ENCODE measurements at regions not wholly inside any gene's neighbourhood (a gene's known extent, or its start where the extent isn't known, plus 50 kb on each side); places are given as distances from the start of the nearest gene placed in this dataset.
"Not testable (repeated sequence)": the region's sequence is repeated elsewhere in the genome, so short reads cannot be mapped to it uniquely, and the experiment has no call there.

- Mint-ChIP-seq H3K36me3 (peaks cover 9% of the 10 kb centered on the region), H3K4me3 (no peak overlapping the region), H3K9me3 (peaks cover 9% of the 10 kb centered on the region), H3K4me1 (no peaks in the 10 kb centered on the region), H3K27me3 (no peaks in the 10 kb centered on the region), H3K27ac (no peak overlapping the region)
Measured at GRCh38 chr21:28693476-28693875, 299.2 kb downstream of the LTN1 start.

DNA sequence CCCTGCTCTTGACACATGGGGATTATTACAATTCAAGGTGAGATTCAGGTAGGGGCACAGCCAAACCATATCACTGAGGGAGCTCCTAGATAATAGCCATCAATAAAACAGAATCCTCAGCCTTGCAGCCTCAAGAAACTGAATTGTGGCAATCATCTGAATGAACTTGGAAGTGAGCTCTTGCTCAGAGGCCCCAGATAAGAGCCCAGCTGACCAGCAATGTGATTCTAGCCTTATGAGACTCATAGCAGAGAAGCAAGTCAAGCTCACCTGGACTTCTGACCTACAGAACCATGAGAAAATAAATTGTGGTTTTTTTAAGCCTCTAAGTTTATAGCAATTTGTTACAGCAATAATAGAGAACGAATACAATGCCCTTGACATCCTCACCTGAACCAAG, 302.5 kb downstream of the LTN1 start:
- peaks cover 5% of the 10 kb centered on the region for H3K9me3 Mint-ChIP-seq
- H3K4me3 Mint-ChIP-seq, result no peak overlapping the region
- H3K36me3 Mint-ChIP-seq, result peaks cover 2% of the 10 kb centered on the region
- no peak overlapping the region for H3K27ac Mint-ChIP-seq
- H3K4me1 Mint-ChIP-seq, result no peaks in the 10 kb centered on the region
- no peaks in the 10 kb centered on the region for H3K27me3 Mint-ChIP-seq

DNA sequence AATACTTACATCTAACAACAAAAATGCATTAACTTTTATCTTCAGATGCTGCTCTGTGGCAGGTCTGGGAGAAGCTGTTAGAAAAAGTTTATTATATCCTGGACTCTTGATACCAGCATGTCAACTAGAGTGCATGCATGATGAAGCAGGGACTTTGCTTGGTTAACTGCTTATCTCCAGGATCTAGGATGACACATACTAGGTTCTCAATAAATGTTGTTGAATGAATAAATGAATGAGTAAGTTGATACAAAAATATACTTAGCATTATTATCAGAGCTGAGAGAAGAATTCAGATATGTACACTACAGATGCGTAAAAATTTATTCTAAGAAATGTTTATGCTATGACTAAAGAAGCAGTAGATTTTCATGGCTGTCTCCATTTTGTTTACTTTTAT, 304.3 kb downstream of the LTN1 start:
- no peaks in the 10 kb centered on the region for H3K36me3 Mint-ChIP-seq
- H3K9me3 Mint-ChIP-seq, result peaks cover 5% of the 10 kb centered on the region
- H3K4me3 Mint-ChIP-seq, result no peak overlapping the region
- no peaks in the 10 kb centered on the region for H3K4me1 Mint-ChIP-seq
- H3K27ac Mint-ChIP-seq, result no peak overlapping the region
- H3K27me3 Mint-ChIP-seq, result no peaks in the 10 kb centered on the region

DNA sequence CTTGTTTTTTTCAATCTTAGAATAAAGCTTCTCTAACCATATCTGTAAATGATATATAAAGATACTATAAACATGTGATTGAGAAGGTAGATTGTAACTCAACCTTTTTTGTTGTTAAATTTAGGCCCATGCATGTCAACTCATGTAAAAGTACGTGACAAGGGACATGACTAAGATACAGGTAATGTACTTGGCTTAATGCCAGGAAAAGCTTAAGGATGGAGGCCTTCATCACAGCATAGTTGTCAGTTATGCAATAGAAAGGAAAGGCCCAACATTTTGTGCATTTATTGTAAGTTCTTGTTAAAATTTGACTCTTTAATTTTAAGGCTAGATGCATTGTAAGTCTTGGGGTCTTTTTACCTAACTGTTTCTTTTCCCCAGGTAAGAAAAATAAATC, 305.1 kb downstream of the LTN1 start:
- no peaks in the 10 kb centered on the region for H3K36me3 Mint-ChIP-seq
- no peak overlapping the region for H3K27ac Mint-ChIP-seq
- no peaks in the 10 kb centered on the region for H3K27me3 Mint-ChIP-seq
- no peaks in the 10 kb centered on the region for H3K4me1 Mint-ChIP-seq
- H3K9me3 Mint-ChIP-seq, result peaks cover 5% of the 10 kb centered on the region
- no peak overlapping the region for H3K4me3 Mint-ChIP-seq

DNA sequence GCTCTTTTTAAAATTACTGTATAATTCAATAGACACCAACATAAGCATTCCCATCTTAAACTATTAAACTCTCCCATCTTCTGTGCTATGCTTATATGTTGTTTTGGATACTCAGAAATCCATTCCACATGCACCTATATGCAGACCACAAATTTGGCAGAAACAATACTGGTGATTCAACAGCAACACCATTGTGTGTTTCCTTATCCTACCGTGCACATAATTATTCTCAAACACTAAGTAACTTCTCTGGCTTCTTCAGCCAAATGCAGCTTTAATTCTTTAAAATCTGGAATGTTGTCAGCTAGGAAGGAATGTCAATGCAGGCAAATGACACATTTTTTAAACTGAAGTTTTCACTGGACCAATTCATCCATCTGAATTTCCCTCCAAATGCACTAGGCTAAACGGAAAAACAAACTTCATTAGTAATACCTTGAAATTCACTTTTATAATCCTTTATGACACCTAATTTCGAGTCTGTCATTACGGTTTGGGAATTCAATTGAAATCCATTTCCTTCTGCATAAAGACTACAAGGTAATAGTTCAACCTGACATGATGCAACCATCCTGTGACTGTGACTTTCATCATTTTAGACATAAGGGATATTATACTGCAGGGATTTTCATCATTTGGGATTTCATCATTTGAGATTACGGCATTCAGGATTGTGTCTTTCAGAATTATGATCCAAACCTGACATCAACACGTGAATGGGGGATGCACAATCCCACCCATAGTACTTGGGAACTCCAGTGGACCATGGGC, 308.5 kb downstream of the LTN1 start:
- H3K9me3 Mint-ChIP-seq, result peaks cover 5% of the 10 kb centered on the region
- H3K27me3 Mint-ChIP-seq, result no peaks in the 10 kb centered on the region
- no peak overlapping the region for H3K4me3 Mint-ChIP-seq
- H3K27ac Mint-ChIP-seq, result no peak overlapping the region
- peaks cover 2% of the 10 kb centered on the region for H3K36me3 Mint-ChIP-seq
- H3K4me1 Mint-ChIP-seq, result no peaks in the 10 kb centered on the region

GRCh38 chr21:28682884-28683283, 309.8 kb downstream of the LTN1 start:
- H3K9me3 Mint-ChIP-seq, H3K36me3 Mint-ChIP-seq, H3K4me1 Mint-ChIP-seq, H3K27me3 Mint-ChIP-seq, H3K4me3 Mint-ChIP-seq, H3K27ac Mint-ChIP-seq: not testable (repeated sequence)

- H3K4me1 Mint-ChIP-seq, result not testable (repeated sequence)
Measured at GRCh38 chr21:28677096-28677495, 315.6 kb downstream of the LTN1 start.

DNA sequence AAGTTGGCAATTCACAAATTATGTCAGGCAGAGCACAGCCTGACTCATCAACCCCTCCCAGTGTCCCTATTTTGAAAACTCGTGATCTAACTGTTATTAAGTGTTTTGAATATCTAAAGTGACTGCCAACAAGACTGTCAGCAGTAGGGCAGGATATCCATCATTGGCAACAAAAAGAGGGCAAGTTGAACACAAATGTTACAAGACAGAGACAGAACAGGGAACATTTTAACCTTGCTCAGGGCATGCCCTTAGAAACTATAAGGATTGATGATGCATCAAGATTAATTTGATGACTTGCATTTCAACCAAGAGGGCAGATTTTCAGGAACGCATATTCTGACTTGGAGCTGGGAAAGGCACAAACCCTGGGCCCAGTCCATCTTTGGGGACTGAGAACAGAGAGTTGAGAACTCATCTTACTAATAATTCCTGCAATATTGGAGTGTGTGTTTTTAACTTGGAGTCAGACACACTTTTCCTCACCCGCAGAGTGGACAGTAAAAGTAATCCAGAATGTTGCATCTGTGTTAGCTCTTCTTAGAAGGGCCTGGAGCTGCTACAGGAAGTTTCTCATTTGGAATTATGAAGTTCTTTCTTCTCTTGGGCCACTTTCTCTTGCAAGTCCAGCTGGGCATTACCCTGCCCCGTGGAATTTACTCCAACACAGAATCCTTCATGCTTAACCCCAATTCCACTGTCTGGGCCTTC, 317.2 kb downstream of the LTN1 start:
- H3K27me3 Mint-ChIP-seq, result no peaks in the 10 kb centered on the region
- H3K4me3 Mint-ChIP-seq, result no peak overlapping the region
- H3K27ac Mint-ChIP-seq, result no peak overlapping the region
- H3K4me1 Mint-ChIP-seq, result no peaks in the 10 kb centered on the region
- peaks cover 4% of the 10 kb centered on the region for H3K9me3 Mint-ChIP-seq
- H3K36me3 Mint-ChIP-seq, result peaks cover 10% of the 10 kb centered on the region

More at GRCh38 chr21:28677096-28677495, 315.6 kb downstream of the LTN1 start:
- not testable (repeated sequence) for H3K4me3 Mint-ChIP-seq, H3K27me3 Mint-ChIP-seq, H3K9me3 Mint-ChIP-seq, H3K36me3 Mint-ChIP-seq, H3K27ac Mint-ChIP-seq

- Mint-ChIP-seq H3K4me3 (no peak overlapping the region), H3K27me3 (no peaks in the 10 kb centered on the region), H3K9me3 (peaks cover 4% of the 10 kb centered on the region), H3K27ac (no peak overlapping the region), H3K36me3 (peaks cover 12% of the 10 kb centered on the region), H3K4me1 (no peaks in the 10 kb centered on the region)
Measured at GRCh38 chr21:28674763-28675162, 317.9 kb downstream of the LTN1 start.

DNA sequence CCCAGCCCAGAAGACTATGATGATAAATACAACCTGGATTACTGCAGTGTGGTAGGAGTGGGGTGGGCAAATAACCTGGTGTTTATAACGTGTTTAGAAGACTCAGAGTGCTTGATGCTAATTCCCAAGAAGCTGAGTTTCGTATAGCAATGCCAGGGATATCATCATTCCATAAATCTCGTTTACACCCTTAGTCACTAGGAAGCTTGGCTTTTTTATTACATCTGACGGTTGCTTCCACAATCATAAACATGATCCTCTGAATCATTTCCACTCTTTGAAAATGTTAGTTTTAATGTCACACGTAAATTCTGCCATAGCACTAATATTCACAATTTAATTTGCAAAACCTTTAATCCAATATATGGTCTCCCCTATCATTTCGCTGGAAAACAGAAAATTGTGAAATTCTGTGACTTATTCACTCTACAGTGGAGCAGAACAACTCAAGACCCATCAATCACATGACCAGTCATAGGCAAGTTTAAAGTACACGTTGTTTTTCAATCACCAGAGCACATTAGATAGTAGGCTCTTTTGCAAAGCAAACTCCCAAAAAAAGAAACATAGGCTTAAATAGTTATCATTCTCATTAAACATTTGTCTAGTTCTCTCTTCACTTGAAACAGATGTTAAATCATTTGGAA, 321.0 kb downstream of the LTN1 start:
- no peak overlapping the region for H3K4me3 Mint-ChIP-seq
- H3K27me3 Mint-ChIP-seq, result no peaks in the 10 kb centered on the region
- H3K9me3 Mint-ChIP-seq, result peaks cover 4% of the 10 kb centered on the region
- peaks cover 18% of the 10 kb centered on the region for H3K36me3 Mint-ChIP-seq
- no peaks in the 10 kb centered on the region for H3K4me1 Mint-ChIP-seq
- no peak overlapping the region for H3K27ac Mint-ChIP-seq

DNA sequence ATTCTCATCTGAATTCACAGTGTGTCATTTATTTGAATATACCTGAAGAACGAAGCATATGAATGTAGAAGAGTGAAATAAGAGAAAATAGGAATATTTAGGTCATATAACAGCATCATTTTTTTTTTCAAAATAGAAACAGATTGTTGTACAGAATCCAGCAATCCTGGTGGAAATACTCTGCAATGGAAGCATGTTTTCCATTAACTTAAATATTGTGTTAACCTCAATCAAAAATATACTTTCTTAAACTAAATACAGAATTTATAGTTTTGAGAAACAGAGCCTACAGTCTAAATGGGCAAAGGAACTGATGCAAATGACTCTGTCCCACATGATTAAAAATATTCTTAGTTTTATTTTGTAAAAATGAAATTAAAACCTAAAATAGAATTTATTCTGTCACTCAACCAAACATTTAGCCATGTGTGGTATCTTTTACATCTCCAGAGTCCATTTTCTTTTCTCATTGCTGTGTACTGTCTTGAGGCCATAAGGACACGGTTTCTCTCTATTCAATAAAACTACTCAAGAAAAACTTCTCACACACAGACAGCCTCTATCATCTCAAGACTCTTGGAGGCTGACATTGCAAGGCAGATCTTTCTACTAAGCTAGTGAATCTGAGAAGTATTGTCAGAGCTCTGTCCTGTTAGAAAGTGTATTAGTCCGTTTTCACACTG, 322.6 kb downstream of the LTN1 start:
- Mint-ChIP-seq H3K27me3 (no peaks in the 10 kb centered on the region), H3K4me1 (no peaks in the 10 kb centered on the region), H3K4me3 (no peak overlapping the region), H3K27ac (no peak overlapping the region), H3K9me3 (peaks cover under 1% of the 10 kb centered on the region), H3K36me3 (peaks cover 20% of the 10 kb centered on the region)

DNA sequence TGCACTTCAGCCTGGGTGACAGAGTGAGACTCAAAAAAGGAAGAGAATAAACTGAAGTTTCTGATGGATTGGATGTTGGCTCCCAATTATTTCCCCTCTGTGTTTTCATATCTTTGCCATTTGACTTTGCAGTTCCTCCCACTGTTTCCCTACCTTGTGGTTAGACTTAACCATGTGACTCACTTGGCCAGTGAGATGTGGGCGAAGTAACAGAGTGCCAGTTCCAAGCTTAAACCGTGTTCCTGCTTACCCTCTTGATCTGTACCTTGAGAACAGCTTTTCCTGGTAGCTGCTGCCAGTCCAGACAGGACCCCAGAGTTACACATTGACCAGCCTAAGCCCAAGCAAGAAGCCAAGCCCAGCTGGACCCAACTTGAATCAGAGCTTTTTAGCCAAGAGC, 323.4 kb downstream of the LTN1 start:
- Mint-ChIP-seq H3K27ac (no peak overlapping the region), H3K27me3 (no peaks in the 10 kb centered on the region), H3K4me3 (no peak overlapping the region), H3K4me1 (no peaks in the 10 kb centered on the region), H3K36me3 (peaks cover 20% of the 10 kb centered on the region), H3K9me3 (no peaks in the 10 kb centered on the region)

- H3K36me3 Mint-ChIP-seq, result peaks cover 14% of the 10 kb centered on the region
- no peak overlapping the region for H3K27ac Mint-ChIP-seq
- no peaks in the 10 kb centered on the region for H3K9me3 Mint-ChIP-seq
- no peak overlapping the region for H3K4me3 Mint-ChIP-seq
- no peaks in the 10 kb centered on the region for H3K27me3 Mint-ChIP-seq
- no peaks in the 10 kb centered on the region for H3K4me1 Mint-ChIP-seq
Measured at GRCh38 chr21:28663754-28664153, 328.9 kb downstream of the LTN1 start.

- Mint-ChIP-seq H3K9me3 (no peaks in the 10 kb centered on the region), H3K36me3 (peaks cover 11% of the 10 kb centered on the region), H3K4me3 (no peak overlapping the region), H3K27me3 (no peaks in the 10 kb centered on the region), H3K4me1 (no peaks in the 10 kb centered on the region), H3K27ac (no peak overlapping the region)
Measured at GRCh38 chr21:28663111-28663693, 329.5 kb downstream of the LTN1 start.

- no peaks in the 10 kb centered on the region for H3K27me3 Mint-ChIP-seq
- H3K4me3 Mint-ChIP-seq, result no peak overlapping the region
- H3K4me1 Mint-ChIP-seq, result no peaks in the 10 kb centered on the region
- peaks cover 2% of the 10 kb centered on the region for H3K36me3 Mint-ChIP-seq
- no peaks in the 10 kb centered on the region for H3K9me3 Mint-ChIP-seq
- no peak overlapping the region for H3K27ac Mint-ChIP-seq
Measured at GRCh38 chr21:28657566-28657965, 335.1 kb downstream of the LTN1 start.

Data from activated naive CD4-positive, alpha-beta T cell treated with anti-CD3 and anti-CD28 coated beads, Interleukin-2, amount 50 U/mL, for 24 hours (primary cell).